ENCODE measurements at regions not wholly inside any gene's neighbourhood (a gene's known extent, or its start where the extent isn't known, plus 50 kb on each side); places are given as distances from the start of the nearest gene placed in this dataset.
"Not testable (repeated sequence)": the region's sequence is repeated elsewhere in the genome, so short reads cannot be mapped to it uniquely, and the experiment has no call there.

DNA sequence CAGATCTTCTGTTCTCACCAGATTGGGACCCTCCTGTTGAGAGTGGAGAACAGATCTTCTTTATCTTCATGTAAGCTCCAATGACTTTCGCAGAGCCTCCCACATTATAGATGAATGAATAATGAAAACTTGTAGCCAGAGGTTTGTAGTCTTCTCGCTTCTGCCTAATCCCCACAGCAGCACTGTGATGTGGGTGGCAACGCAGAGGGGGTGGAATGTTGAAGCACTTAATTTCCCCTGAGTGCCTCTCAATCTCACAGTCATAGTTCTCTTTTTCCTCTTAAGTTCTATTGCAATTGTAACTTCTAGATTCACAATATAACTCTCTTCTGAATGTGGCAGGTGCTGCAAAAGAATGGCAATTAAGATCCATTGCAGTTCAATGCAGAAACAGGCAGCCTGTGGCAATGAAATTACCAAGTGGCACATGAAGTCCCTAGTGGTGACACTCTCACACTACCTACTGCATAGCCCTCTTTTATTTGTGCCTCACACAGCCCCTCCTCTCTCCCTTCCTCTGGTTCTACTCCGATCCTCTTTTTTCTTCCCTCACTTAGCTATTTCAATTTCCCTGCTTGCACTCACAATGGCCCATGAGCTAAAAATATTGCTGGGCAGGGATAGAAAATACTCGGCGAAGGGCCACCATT is 281.9 kb downstream of the UBE3D start:
- H3K4me1 ChIP-seq = no peaks in the 10 kb centered on the region
- H3K27me3 ChIP-seq = no peaks in the 10 kb centered on the region
- H3K9ac ChIP-seq (ENCODE audit: low read depth in 2 of 2, low read length in 2 of 2) = no peak overlapping the region
- TF ChIP-seq, protein P1, sequence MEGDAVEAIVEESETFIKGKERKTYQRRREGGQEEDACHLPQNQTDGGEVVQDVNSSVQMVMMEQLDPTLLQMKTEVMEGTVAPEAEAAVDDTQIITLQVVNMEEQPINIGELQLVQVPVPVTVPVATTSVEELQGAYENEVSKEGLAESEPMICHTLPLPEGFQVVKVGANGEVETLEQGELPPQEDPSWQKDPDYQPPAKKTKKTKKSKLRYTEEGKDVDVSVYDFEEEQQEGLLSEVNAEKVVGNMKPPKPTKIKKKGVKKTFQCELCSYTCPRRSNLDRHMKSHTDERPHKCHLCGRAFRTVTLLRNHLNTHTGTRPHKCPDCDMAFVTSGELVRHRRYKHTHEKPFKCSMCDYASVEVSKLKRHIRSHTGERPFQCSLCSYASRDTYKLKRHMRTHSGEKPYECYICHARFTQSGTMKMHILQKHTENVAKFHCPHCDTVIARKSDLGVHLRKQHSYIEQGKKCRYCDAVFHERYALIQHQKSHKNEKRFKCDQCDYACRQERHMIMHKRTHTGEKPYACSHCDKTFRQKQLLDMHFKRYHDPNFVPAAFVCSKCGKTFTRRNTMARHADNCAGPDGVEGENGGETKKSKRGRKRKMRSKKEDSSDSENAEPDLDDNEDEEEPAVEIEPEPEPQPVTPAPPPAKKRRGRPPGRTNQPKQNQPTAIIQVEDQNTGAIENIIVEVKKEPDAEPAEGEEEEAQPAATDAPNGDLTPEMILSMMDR (IDR thresholded peaks at IDR 0.05) = no peak
- no peak for DNase-seq
- no peaks in the 10 kb centered on the region for H3K9me3 ChIP-seq
- intact Hi-C loops (cut with DNase I) = no loop called here
- no peak overlapping the region for H3K4me3 ChIP-seq
- no peak overlapping the region for H3K27ac ChIP-seq
- H3K36me3 ChIP-seq = no peaks in the 10 kb centered on the region

DNA sequence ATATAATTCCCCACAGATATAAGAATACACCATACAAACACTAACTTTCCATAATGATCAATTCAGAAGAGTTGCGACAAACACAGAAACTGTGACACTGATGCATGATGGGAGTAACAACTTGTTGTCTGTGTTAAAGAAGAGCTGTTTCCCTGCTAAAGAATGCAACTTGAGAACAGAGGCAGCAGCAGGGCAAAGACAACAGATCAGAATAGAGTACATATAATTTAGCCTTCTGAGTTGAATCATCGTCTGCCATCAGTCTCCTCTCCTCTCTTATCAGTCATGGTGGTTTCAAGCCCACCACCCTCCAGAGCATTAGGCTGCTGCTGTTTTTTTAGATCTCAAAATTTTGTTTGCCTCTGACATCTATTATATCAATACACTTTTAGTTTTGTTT is 280.4 kb downstream of the UBE3D start:
- no peaks in the 10 kb centered on the region for H3K4me1 ChIP-seq
- H3K9me3 ChIP-seq = no peaks in the 10 kb centered on the region
- intact Hi-C loops (cut with DNase I) = no loop called here
- no peak overlapping the region for H3K27ac ChIP-seq
- H3K36me3 ChIP-seq = no peaks in the 10 kb centered on the region
- no peak overlapping the region for H3K9ac ChIP-seq (ENCODE audit: low read depth in 2 of 2, low read length in 2 of 2)
- no peaks in the 10 kb centered on the region for H3K27me3 ChIP-seq
- DNase-seq = no peak
- H3K4me3 ChIP-seq = no peak overlapping the region
- TF ChIP-seq, protein P1 (IDR thresholded peaks at IDR 0.05) = no peak

DNA sequence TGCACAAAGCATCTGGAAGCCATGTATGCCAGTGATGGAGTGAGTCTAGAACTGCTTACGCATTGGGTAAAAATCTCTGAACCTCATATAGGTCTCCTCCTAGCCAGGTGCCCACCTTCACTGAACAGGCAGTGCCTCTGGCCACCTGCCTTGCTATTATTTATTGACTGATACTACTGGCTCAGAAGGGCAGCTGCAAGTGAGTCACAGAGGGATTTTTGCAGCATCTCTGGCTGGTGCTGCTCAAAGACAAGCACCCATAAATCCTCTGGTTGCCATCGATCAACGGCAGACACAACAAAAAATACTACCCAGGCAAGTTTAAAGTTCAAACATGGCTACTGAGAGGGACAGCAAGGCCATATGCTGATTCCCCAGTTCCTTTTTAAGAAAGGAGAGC is 279.4 kb downstream of the UBE3D start:
- Histone ChIP-seq H3K9me3 (no peaks in the 10 kb centered on the region), H3K36me3 (no peaks in the 10 kb centered on the region), H3K27me3 (no peaks in the 10 kb centered on the region), H3K27ac (no peak overlapping the region), H3K4me3 (no peak overlapping the region), H3K9ac (ENCODE audit: low read depth in 2 of 2, low read length in 2 of 2) (no peak overlapping the region), H3K4me1 (no peaks in the 10 kb centered on the region)
- TF ChIP-seq, protein P1 (IDR thresholded peaks at IDR 0.05) = no peak
- intact Hi-C loops (cut with DNase I) = no loop called here
- DNase-seq = no peak

DNA sequence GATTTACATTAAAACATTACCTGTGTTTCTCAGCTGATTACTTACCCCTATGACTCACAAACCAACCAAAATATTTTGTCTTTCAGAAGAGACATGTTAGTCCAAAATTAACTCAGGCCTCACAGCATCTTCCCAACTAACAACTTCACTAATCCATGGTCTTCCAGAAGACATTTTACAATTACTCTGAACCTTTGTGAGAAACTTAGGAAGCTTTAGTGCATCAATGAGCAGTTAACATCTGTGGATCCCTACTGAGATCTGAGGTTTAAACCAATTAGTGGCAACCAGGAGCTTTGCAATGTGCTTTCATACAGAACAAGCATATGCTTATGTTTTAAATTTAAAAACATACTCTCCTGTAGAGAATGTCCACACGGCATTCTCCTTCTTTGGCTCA is 269.7 kb downstream of the UBE3D start:
- intact Hi-C loops (cut with DNase I) = no loop called here
- H3K9me3 ChIP-seq = no peaks in the 10 kb centered on the region
- no peaks in the 10 kb centered on the region for H3K27me3 ChIP-seq
- TF ChIP-seq, protein P1 (IDR thresholded peaks at IDR 0.05) = no peak
- H3K36me3 ChIP-seq = no peaks in the 10 kb centered on the region
- no peak overlapping the region for H3K9ac ChIP-seq (ENCODE audit: low read depth in 2 of 2, low read length in 2 of 2)
- DNase-seq = no peak
- no peak overlapping the region for H3K27ac ChIP-seq
- H3K4me3 ChIP-seq = no peak overlapping the region
- no peaks in the 10 kb centered on the region for H3K4me1 ChIP-seq

DNA sequence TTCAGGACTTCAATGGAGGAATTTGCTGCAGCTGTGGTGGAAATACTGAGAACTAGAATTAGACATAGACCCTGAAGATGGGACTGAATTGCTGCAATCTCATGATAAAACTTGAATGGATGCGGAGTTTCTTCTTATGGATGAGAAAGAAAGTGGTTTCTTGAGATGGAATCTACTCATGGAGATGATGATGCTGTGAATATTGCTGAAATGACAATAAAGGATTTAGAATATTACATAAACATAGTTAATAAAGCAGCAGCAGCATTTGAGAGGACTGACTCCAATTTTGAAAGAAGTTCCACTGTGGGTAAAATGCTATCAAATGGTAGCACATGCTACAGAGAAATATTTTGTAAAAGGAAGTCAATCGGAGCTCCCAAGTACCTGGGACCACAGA is 264.6 kb downstream of the UBE3D start:
- Histone ChIP-seq H3K9me3 (no peaks in the 10 kb centered on the region), H3K36me3 (no peaks in the 10 kb centered on the region), H3K4me3 (no peak overlapping the region), H3K27me3 (no peaks in the 10 kb centered on the region), H3K4me1 (no peaks in the 10 kb centered on the region), H3K9ac (ENCODE audit: low read depth in 2 of 2, low read length in 2 of 2) (no peak overlapping the region), H3K27ac (no peak overlapping the region)
- DNase-seq = no peak
- TF ChIP-seq, protein P1 (IDR thresholded peaks at IDR 0.05) = no peak
- intact Hi-C loops (cut with DNase I) = no loop called here

DNA sequence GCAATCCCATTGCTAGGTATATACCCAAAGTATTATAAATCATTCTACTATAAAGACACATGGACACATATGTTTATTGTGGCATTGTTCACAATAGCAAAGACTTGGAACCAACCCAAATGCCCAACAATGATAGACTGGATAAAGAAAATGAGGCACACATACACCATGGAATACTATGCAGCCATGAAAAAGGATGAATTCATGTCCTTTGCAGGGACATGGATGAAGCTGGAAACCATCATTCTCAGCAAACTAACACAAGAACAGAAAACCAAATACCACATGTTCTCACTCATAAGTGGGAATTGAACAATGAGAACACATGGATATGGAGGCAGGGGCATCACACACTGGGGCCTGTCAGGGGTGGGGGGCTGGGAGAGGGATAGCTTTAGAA is 249.4 kb downstream of the UBE3D start:
- H3K36me3 ChIP-seq; H3K27me3 ChIP-seq; H3K4me3 ChIP-seq; H3K27ac ChIP-seq; H3K9ac ChIP-seq (ENCODE audit: low read depth in 2 of 2, low read length in 2 of 2); H3K9me3 ChIP-seq; H3K4me1 ChIP-seq; intact Hi-C loops (cut with DNase I); DNase-seq: not testable (repeated sequence)

Measured in colonic mucosa (tissue), 4 donors.